HL-60 (cell line): ENCODE measurements at regions not wholly inside any gene's neighbourhood (a gene's known extent, or its start where the extent isn't known, plus 50 kb on each side); places are given as distances from the start of the nearest gene placed in this dataset.

ENCODE experiments used
- DNase-seq, 2 experiments: peaks; one replicate each; pipeline ENCODE4 v3.0.0-alpha.2; 2010 to 2020; ENCODE audit warnings: low read depth in 1 of 2, low spot score in 1 of 2
- H3K27ac ChIP-seq: fragments of 250-450 bp; sonication (Bioruptor Pico); replicated peaks from 2 replicates; pipeline ENCODE4 v1.5.1; 2020; ENCODE audit warnings: mild to moderate bottlenecking, moderate library complexity
- H3K27me3 ChIP-seq: fragments of 250-450 bp; sonication (Bioruptor Pico); 2 replicates; pipeline ENCODE4 v1.5.1; 2021; ENCODE audit warnings: mild to moderate bottlenecking, moderate library complexity; ENCODE audit not compliant: insufficient read depth, poor library complexity, severe bottlenecking
- H3K4me3 ChIP-seq: replicated peaks from 2 replicates; pipeline ENCODE4 v1.5.1; 2011; ENCODE audit warnings: mild to moderate bottlenecking, control low read depth, low read length; ENCODE audit not compliant: insufficient read depth
- CTCF ChIP-seq: IDR thresholded peaks from one replicate; pipeline ENCODE4 v1.5.1; 2011; ENCODE audit warnings: low read length, control low read depth, inconsistent platforms; ENCODE audit not compliant: insufficient read depth
- GABPA ChIP-seq: IDR thresholded peaks from 2 replicates; pipeline ENCODE4 v1.6.1; 2012; ENCODE audit warnings: low read depth
- POLR2AphosphoS5 ChIP-seq: IDR thresholded peaks from 2 replicates; pipeline ENCODE4 v1.6.1; 2012; ENCODE audit warnings: low read depth
- REST ChIP-seq: IDR thresholded peaks from 2 replicates; pipeline ENCODE4 v1.6.1; 2012; ENCODE audit warnings: low read depth; ENCODE audit not compliant: insufficient replicate concordance
- SPI1 ChIP-seq: IDR thresholded peaks from 2 replicates; pipeline ENCODE4 v1.6.1; 2012; ENCODE audit warnings: low read depth, mild to moderate bottlenecking, borderline replicate concordance

GRCh38 chr2:21361957-21362486, 238.3 kb downstream of the TDRD15 start:
- no peak overlapping the region for H3K4me3 ChIP-seq
- no peak for TF ChIP-seq REST
- no peak for TF ChIP-seq POLR2AphosphoS5
- no peak overlapping the region for H3K27ac ChIP-seq
- DNase-seq, result no peak
- H3K27me3 ChIP-seq, result no peaks in the 10 kb centered on the region

- no peak for DNase-seq
- TF ChIP-seq CTCF (no peak), REST (no peak), SPI1 (no peak), GABPA (no peak), POLR2AphosphoS5 (no peak)
- Histone ChIP-seq H3K27ac (no peak overlapping the region), H3K27me3 (no peaks in the 10 kb centered on the region), H3K4me3 (no peak overlapping the region)
These were observed 239.6 kb downstream of the TDRD15 start for GRCh38 chr2:21363364-21363763.

GRCh38 chr2:21367421-21367820, 243.7 kb downstream of the TDRD15 start:
- no peaks in the 10 kb centered on the region for H3K27me3 ChIP-seq
- no peak for DNase-seq
- no peak overlapping the region for H3K27ac ChIP-seq
- H3K4me3 ChIP-seq, result no peak overlapping the region
- TF ChIP-seq CTCF (no peak), SPI1 (no peak), POLR2AphosphoS5 (no peak), GABPA (no peak), REST (no peak)

- DNase-seq, result no peak
- no peak overlapping the region for H3K27ac ChIP-seq
- TF ChIP-seq SPI1 (no peak), GABPA (no peak), POLR2AphosphoS5 (no peak), REST (no peak), CTCF (no peak)
- no peaks in the 10 kb centered on the region for H3K27me3 ChIP-seq
- H3K4me3 ChIP-seq, result no peak overlapping the region
These were observed 246.0 kb downstream of the TDRD15 start for GRCh38 chr2:21369787-21370186.
